D341Med (cell line): ENCODE measurements at regions not wholly inside any gene's neighbourhood (a gene's known extent, or its start where the extent isn't known, plus 50 kb on each side); places are given as distances from the start of the nearest gene placed in this dataset.
"Not testable (repeated sequence)": the region's sequence is repeated elsewhere in the genome, so short reads cannot be mapped to it uniquely, and the experiment has no call there.

Experiments
- DNase-seq: peaks from one replicate; pipeline ENCODE4 v3.0.0; 2012; ENCODE audit warnings: low spot score

DNA sequence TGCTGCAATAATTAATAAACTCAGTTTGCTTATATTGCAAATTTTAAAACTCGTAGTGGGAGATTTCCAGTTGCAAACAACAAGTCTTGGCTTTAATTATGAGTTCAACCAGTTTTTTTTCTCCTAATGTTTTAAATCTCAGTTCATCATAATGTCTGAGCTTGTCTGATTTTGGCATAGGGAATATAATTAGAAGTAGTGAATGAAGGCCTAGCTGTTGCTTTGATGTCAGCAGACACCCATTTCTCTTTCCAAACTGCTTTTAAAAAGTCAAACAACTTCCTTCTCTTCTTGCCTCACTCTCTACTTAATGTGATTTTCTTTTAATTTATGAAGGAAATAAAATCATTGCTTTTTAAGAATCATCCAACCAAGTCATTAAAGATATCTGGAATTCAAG lies 1462.1 kb downstream of the DPP10 start:
- DNase-seq = no peak

DNA sequence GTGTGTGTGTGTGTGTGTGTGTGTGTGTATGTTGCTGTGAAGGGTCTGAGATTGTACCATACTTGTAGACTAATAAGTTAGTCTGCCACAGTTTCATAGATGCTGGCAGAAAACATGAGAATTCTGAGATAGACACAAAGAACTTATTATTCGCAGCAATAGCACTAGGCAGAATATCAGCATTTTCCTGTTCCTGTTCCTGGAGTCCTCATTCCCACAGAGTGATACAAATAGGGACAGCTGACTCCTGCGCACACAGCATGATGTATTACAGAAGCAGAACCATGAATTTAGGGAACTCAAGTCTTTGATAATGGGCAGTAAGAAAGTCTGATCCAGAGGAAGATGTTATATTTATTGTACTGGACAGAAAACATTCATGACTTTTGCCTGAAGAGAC lies 1466.3 kb downstream of the DPP10 start:
- DNase-seq = no peak

DNA sequence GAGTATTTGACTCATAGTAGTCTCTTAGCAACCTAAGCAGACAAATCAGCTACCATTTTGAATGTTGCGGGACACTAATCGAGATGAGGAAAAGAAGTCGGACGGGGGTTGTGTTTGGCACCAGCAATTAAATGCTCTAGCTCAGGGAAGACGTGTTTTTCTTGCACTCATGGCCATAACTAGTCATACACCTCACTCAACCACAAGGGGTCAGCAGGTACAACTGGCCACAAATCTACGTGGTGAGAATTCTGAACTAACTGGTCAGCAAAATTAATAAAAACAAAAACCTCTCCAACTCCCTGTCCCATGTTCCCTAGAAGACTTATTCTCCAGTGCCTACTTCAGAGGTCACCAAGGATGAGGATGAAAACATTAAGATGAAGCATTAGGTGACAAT lies 1467.8 kb downstream of the DPP10 start:
- no peak for DNase-seq

DNA sequence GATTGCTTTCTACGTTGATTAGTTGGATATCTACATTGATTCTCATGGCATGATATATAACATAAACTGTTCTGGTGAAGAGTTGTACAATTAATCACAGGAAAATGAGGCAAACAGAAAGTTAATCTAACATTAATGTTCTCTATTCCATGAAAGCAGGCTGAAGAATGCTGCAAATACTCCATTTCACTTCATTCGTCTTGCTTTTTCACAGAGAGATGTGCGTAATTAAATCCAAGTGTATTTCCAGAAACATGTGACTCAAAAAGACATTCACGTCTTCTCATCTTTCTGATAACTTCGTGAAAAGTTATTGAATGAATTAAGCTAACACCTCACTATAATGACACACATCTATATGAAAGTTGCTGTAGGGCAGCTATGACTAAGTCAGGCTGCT lies 1471.5 kb downstream of the DPP10 start:
- no peak for DNase-seq

DNA sequence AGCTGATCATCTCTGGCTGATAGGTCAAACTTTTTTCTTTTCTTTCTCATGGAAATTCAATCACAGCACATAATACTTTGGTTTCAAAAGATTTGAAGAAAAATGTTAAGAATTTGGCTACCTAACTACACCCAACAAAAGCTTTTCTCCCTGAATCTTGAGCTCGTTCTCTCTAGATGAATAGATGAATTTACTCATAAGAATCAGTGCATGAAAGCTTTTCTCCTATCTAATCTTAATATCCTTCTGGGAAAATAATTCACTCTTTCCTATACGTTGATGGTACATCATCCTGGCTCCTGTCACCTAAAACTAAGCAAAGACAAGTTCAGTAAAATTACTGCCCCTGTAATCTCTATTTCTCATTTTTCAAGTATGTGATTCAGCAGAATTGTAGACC lies 1479.1 kb downstream of the DPP10 start:
- no peak for DNase-seq

DNA sequence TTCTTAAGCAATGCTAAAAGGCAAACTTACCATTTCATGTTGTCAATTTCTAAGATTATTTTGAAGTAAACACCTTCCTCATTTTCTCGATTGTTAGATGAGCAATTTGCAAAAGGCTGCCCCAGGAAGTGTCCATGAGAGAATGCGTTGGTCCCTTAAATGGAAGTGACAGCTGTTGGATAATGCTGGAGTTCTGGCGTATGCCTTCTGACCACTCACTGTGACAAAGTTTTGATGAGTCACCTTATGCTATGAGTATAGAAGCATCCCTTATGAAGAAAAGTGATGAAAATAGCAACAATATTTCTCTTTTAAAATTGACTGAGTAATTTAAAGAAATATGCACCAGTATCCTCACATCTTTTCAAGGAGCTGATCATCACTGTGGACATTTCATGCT lies 1497.5 kb downstream of the DPP10 start:
- no peak for DNase-seq

DNA sequence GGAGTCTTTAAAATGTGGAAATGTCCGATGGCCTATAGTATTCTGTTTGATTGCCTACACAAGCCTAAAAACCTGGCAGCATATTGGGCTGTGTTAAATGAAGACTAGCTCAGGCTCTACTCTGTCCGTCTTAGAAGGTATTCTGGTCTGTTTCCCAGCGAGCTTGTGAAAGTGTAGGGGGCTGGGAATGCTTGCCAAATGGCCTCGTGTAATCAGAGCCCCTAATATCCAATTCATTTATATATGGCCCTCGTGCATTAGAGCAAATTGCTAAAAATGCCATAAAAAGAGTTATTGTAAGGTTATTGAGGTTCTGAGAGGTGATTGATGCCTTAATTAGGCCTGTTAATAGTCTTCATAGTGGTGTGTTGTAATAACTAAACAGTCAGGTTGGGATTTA lies 1500.4 kb downstream of the DPP10 start:
- no peak for DNase-seq

DNA sequence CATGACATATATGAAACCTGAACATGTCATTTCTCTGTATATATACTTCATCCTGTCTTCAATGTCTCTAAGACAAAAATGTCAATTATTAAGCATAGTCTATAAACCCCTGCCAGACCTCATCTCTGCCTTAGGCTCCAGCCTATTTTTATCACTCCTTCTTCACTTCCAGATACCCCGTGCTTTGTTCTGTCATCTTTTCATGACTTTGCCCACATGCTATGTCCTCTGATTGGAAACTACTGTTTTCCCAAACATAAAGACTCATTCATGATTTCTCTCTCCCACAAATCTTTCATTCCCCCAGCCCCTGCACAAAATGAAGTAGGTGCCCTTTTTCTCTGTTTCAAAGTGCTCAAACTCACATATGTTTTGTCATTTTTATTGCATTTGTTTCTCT lies 1503.9 kb downstream of the DPP10 start:
- no peak for DNase-seq

DNA sequence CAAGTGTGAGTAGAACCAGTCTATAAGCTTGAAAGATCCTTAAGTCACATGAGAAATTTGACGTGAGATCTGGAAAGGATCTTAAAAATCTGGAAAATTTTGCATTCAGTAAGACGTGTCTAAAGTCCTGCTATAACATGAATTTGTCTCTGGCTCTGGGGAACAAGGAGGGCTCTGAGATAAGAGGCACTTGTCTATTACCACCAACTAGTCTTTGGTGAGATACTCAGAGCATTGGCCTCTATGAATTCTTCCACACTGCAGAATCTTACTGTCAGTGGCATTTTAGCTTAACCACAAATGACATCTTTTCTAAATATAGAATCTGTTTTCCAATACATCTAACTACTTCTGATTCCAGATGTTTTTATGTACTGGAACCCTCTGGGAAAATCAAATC lies 1504.5 kb downstream of the DPP10 start:
- DNase-seq = no peak

DNA sequence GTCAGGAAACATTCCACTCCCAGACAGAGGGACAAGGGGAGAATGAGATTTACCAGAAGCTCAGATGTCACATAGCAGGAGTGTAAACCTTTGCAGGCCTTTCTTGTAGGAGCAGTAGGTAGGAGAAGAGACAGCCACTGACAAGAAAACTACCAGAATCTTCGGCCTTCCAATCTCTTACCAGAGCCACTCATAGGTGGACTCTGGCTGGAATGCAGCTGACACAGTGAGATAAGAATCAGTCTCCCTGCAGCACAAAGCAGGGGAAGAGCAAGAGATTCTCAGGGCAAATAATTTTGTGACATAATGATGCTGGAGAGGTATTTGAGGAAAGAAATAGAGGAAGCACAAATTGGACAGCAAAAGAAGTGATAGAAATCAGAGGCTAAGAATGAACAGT lies 1534.5 kb downstream of the DPP10 start:
- DNase-seq = no peak

DNA sequence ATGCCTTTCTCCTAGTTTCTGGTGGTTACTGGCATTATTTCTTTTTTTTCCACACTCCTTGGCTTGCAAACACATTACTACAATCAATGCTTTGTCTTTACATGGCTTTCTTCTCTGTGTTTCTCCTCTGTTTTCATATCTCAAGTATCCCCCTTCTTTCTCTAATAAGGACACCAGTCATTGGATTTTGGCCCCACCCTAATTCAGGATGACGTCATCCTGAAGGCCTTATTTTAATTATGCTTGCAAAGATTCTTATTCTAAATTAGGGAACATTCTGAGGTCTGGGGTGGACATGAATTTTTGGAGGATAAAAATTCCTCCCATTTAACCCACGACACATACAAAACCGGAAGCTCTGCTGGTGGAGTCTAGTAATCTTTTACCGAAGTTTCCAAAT lies 1556.6 kb downstream of the DPP10 start:
- DNase-seq = no peak

DNA sequence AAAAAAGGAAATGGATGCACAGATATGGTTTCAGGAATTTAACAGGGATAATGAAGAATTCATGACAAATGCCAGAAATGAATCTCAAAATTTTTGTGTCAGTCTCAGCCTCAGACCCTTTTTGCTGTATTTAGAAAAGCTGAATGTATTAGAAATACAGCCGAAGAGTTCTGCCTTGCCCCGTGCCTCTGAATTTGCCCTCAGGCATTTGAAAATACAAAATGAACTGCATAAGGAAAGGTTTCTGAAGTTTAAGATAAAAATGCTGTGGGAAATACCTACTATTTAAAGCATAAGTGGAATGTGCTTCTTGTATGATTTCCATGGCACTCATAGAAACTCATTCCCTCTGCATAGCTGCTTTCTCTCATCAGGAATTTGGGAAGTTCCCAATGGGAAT lies 1580.6 kb downstream of the DPP10 start:
- DNase-seq = no peak

DNA sequence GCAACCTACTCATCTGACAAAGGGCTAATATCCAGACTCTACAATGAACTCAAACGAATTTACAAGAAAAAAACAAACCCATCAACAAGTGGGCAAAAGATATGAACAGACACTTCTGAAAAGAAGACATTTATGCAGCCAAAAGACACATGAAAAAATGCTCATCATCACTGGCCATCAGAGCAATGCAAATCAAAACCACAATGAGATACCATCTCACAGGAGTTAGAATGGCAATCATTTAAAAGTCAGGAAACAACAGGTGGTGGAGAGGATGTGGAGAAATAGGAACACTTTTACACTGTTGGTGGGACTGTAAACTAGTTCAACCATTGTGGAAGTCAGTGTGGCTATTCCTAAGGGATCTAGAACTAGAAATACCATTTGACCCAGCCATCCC lies 1596.3 kb downstream of the DPP10 start:
- DNase-seq = not testable (repeated sequence)

DNA sequence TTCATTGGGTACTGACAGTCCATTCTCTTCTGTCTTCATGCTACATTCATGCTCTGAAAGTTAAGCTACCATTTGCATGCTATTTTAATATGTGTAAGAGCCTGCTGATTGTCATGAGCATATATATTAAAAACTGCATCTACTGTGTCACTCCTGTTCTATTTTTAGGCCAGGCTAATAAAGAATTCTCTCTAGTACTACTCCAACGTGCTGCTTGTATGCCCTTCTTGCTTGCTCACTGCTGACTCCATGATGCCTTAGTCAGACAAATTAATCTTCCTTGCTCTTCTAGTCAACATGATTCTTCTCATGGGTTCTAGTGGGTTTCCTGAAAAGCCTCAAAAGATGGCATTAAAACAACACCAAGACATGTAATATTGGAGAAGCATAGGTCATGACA lies 1600.1 kb downstream of the DPP10 start:
- no peak for DNase-seq

DNA sequence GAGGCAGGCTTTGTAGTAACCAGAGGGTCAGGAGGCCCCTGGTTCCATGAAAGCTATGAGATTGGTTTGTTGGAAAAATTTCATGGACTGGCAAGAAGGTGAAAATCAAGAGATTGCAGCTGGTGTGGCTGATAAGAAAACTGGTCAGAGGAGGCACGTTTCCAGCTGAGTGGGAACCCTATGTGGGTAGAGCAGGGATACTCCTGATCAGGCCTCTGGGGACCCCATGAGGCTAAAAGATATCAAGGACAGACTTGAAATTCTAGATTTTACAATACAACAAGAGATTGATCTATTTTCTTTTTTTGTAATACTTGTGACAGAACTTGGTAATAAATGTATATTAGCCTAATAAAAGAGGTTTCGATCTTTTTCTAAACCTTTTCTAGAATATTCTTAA lies 1615.1 kb downstream of the DPP10 start:
- no peak for DNase-seq

DNA sequence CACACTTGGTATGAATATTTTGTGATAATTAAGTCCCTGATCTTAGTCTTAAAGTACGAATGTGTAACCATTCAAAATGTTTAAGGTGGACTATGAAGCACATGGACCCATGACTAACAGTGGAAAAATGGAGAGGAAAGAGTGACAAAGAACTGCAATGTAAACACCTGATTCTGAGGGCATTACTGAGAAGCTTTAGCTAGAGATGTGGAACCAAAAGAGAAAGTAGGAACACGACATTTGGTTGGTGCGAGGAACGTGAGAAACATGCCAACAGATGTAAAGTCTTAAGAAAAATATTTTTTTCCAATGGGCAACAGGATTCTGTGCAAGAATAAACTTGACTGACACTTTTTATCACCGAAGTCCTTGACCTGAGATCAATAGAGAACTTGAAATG lies 1618.6 kb downstream of the DPP10 start:
- DNase-seq = no peak

DNA sequence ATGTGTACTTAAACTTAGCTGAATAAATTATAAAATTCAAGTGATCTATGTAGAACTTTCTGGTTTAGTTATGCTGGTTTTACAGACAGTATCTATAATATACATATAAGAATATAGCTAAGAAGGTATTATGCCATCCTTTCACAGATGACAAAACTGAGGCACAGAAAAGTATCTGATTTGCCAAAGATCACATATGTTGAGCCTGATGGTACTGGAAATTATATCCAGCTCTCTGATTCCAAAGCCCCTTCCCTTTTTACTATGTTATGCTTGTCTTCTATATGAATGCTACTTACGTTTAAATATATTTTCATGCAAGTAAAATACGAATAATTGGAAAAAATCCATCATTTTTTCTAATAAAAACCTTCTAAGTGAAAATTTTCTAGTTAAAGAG lies 1631.3 kb downstream of the DPP10 start:
- DNase-seq = no peak

DNA sequence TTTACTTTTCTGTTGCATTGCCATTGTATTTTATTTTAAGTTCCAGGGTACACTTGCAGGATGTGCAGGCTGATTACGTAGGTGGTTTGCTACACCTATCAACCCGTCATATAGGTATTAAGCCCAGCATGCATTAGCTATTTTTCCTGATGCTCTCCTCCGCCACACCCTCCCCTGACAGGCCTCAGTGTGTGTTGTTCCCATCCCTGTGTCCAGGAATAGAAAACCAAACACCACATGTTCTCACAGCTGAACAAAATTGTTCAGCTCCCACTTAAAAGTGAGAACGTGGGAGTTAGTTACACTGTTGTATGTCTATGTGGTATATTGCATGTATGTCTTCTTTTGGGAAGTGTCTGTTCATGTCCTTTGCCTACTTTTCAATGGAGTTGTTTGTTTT lies 1631.7 kb downstream of the DPP10 start:
- no peak for DNase-seq

DNA sequence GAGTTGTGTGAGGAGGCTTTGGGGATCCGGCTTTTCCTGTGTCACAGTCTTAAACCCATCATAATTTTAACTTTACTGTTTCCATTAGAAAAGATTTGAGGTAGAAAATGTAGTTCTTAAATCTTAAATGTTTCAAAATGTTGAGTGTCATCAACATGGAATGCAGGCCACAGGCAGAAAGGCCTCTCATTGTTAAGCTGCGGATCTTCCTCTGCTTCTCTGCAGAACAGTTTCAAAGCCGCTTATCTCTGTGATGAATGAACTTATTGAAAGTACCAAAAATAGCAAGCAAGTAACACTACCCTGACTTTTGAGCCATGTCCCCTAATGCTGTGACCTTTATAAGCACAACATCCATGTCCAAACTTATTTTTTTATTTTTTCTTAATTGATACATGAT lies 1645.8 kb downstream of the DPP10 start:
- DNase-seq = no peak

DNA sequence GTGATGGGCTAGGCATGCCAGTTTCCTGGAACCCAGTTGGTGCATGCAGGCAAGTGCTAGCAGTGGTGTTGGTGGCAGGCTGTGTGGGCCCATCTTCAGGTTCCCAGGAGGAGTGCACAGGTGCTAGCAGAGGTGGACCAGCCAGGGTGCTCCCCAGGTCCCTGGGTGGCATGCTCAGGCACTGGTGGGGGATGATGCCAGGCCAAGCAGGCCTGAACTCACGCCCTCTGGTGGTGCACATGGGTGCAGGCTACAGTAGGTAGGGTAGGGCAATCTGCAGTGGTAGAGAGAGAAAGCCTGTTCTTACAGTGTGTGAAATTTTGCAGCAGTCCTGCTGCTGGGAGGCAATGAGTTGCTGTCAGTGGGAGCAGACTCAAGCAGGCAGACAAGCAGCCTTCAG lies 1651.8 kb downstream of the DPP10 start:
- DNase-seq = no peak

DNA sequence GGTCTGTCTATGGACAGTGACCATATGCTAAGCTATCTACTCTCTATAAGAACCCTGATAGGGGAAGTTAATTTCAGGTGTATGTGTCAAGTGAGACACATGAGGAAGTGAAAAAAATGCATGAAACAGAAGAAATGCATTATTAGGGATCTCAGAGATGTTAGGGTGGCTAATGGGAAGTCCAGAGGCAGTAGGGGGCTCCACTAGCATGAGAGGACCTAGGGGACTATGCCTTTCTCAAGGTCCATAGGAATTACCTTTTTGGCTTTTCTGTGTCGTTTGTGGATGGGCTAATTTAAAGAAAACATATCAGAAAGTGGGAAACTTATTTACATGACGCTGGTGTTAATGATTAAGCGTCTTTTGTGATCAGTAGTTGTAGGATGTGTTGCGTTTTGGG lies 1653.2 kb downstream of the DPP10 start:
- no peak for DNase-seq

DNA sequence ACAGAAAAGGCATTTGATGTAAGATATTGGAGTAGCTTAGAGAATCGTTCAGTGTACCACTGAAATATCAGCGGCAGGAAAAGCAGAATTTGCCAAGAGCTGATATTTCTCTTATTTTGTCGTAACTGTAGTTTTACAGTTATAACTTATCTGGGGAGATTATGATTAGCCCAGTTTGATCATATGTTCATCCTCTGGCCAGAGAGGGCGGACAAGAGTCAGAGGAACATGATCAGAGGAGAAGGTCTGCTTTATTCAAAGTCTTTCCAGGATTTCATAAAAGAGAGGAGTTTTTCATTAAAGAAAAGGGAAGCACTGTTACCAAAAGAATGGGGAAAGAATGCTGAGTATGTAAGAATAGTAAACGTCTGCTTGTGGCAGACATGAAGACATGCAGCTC lies 1655.6 kb downstream of the DPP10 start:
- no peak for DNase-seq

DNA sequence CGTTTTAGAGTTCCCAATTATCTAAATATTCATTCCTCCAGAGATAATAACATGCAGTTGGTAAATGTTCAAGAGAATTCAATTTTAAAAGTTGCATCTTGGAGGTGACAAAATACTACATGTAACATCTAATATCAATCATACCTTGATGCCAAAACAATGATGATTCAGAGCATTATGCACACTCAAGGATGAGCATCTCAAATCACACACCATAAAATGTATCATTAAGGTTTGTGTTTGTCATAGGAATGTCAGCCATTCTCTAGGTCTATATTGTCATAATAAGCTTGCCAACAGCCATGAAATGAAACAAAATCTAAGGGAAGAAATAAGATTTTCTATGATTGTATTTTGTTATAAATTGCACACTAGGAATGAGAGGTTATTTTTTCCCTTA lies 1667.0 kb downstream of the DPP10 start:
- DNase-seq = no peak

DNA sequence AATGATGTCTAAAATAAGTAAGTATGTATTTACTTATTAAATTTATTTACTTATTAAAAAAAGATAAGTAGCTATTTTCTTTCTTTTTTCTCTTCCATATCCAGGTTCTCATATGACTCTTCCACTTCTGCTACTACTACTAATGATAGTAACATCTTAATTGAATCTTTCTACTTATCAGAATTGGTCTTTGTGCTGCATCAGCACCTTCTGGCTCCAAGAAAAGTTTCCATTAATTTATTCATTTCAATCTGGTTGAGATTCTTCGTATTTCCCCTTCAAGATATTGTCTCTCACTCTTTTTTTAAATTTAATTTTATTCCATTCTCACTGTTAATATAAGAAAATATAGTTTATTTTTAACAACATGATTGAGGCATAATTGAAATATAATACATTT lies 1675.4 kb downstream of the DPP10 start:
- DNase-seq = no peak

DNA sequence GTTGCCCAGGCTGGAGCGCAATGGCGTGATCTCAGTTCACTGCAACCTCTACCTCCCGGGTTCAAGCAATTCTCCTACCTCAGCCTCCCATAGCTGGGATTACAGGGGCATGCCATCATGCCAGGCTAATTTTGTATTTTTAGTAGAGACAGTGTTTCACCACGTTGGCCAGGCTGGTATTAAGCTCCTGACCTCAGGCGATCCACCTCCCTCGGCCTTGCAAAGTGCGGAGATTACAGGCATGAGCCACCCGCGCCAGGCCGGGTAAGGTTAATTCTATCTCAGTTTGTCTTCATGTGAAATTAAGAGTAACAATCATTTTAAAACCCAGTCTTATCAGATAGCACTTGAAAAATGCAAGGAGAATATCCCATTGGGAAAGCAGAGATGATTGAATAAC lies 1681.7 kb upstream of the DDX18 start:
- DNase-seq = no peak
